ENCODE measurements at regions not wholly inside any gene's neighbourhood (a gene's known extent, or its start where the extent isn't known, plus 50 kb on each side); places are given as distances from the start of the nearest gene placed in this dataset.

- no peak for DNase-seq
These were observed 1158.0 kb downstream of the MAT2B start for GRCh38 chr5:164663198-164663989.

- no peak for DNase-seq
These were observed 1166.2 kb downstream of the MAT2B start for GRCh38 chr5:164671640-164672039.

DNA sequence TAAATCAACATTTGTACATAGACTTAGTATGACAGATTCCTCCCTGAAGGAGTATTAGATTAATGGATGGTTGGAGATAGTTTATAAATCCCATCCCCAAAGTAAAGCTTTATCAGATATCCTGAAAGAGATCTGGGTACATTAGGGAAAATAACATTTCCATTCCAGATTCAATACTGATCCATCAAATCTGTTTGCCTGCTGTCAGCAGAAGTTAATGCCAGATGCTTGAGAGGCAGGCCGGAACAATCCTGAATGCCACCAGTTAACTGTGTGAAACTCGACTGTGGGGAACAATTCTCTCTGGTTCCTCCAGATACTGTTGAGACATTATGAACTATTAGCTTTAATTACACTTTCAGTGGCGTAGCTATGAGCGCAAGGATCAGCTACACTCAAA lies 1166.8 kb downstream of the MAT2B start:
- no peak for DNase-seq

- DNase-seq = no peak
These were observed 1167.7 kb downstream of the MAT2B start for GRCh38 chr5:164672931-164673694.

- DNase-seq = no peak
These were observed 1174.0 kb downstream of the MAT2B start for GRCh38 chr5:164679461-164679860.

GRCh38 chr5:164680216-164680615 lies 1174.8 kb downstream of the MAT2B start:
- no peak for DNase-seq

GRCh38 chr5:164680812-164681520 lies 1175.5 kb downstream of the MAT2B start:
- DNase-seq = no peak

DNA sequence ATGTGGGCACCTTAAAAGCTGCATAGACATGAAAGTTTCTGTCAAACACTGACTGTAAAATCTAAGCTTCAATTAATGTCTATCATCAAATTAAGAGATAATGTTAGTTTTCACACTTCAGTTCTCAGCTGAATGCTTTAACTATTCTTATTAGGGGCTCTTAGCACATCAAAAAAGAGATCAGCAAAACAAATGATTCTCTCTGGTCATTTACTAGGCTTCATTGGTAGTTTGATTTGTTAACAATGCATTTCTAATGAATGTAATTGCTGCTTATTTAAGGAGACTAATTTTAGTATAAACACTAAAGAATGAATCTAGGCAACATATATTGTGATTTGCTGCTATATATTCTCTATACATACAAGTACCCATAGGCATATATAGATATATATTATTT lies 1182.0 kb downstream of the MAT2B start:
- no peak for DNase-seq

DNA sequence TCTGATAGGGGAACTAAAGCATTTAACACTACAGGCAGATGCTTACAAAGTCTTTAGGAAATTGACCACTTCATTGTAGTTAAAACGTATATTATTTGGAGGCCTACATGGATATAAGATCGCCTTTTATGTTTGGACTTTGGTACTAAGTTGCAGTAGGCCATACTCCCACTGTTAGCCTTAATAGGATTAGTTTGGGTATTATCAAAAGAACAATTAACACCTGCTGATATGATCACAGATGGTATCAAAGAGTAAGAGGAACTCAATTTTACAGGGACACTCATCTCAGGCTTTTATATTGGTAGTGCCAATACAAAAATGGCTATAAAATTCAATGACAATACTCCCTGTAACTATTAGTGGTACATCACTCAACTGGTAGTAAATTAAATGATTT lies 1183.0 kb downstream of the MAT2B start:
- DNase-seq = no peak

DNA sequence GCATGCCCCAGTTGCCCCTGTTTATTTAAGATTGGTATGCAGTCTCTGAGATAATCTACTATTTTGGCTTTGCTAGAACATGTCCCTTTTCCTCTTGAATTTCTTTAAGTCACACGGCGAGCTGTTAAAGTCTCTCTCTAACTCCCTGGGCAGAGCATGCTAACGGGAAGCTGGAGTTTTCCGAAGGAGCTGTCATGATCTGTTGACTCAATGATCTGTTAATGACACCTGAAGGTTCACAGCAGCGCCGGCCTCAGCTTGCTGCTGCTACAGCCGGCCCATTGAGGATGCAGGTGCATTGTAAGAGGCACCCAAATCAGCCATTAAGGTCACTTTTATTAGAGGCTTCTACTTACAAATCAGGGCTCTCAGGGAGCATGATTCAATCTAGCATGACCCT lies 1203.4 kb downstream of the MAT2B start:
- no peak for DNase-seq

- no peak for DNase-seq
These were observed 1208.3 kb downstream of the MAT2B start for GRCh38 chr5:164713682-164714081.

DNA sequence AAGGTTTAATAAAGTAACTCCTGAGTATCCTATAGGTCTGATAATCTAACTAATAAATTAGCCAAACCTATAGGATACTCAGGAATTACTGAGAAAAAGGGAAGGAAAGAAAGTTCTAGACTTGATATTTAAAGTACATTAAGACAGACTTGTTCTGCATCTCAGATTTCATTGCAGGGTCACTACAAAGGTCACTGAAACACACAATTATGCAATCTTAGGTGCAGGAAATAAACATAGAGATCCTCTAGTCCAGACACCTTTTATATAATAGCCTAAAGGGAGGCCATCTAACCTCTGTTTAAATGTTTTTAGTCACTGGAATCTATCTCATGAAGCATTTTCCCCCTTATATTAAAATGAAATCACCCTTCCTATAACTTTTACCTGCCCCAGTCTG lies 1215.7 kb downstream of the MAT2B start:
- no peak for DNase-seq

DNA sequence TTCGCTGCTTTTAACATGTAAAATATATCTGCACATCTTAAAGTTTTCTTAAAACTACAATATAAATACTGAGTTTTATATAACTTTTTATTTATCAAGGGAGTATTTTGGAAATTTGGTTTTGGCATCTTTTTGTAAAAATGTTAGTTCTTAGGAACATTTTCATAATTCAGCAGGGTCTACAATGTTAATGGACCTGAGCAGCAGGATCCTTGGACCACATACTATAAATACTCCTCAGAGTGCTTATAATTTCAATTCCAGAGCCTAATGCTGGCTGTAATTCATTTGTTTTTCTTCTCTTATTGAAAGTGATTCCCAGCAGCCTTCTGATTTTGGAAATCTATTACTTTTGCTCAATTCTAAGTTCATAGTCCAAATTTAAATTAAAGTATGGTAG lies 1216.2 kb downstream of the MAT2B start:
- no peak for DNase-seq

GRCh38 chr5:164722702-164723101 lies 1217.3 kb downstream of the MAT2B start:
- no peak for DNase-seq

- no peak for DNase-seq
These were observed 1221.6 kb downstream of the MAT2B start for GRCh38 chr5:164727012-164727411.

GRCh38 chr5:164728733-164729132 lies 1223.3 kb downstream of the MAT2B start:
- no peak for DNase-seq

DNA sequence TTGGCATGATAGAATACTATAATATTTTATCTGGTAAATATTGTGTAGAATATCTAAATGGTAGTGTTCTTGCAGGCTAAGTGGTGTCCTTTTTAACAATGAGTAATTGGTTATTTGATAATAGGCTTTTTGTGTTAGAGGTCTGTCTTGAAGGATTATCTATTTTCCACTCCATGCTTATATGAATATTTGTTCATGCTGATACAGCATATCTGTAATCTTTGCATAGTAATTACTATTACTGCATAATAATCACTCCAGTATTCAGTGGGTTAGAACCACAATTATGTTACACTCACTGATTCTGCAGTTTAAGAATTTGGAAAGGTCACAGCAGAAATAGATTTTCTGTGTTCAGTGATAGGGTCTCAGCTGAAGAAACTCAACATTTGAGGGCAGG lies 1229.9 kb downstream of the MAT2B start:
- no peak for DNase-seq

- no peak for DNase-seq
These were observed 1236.0 kb downstream of the MAT2B start for GRCh38 chr5:164741376-164741775.

- DNase-seq = no peak
These were observed 1236.6 kb downstream of the MAT2B start for GRCh38 chr5:164742025-164742424.

DNA sequence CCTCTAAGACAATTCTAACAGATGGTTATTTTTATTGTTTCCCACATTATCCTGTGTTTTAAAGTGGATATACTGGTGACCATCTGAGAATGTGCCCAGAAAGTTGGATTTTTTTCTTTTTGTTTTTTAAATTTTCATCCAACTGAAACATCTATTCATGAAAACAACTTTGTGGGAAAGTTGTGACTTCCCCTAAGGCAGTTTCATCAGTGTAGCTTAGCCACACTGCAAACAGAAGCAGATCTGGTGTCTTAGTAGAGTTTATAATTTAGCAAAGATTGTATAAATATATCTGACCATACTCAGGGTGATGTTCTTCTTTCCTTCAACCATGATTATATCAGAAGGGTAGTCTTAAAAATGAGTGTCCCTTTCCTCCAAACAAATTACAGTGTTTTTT lies 1241.3 kb downstream of the MAT2B start:
- no peak for DNase-seq

- DNase-seq = no peak
These were observed 1242.0 kb downstream of the MAT2B start for GRCh38 chr5:164747371-164747770.

DNA sequence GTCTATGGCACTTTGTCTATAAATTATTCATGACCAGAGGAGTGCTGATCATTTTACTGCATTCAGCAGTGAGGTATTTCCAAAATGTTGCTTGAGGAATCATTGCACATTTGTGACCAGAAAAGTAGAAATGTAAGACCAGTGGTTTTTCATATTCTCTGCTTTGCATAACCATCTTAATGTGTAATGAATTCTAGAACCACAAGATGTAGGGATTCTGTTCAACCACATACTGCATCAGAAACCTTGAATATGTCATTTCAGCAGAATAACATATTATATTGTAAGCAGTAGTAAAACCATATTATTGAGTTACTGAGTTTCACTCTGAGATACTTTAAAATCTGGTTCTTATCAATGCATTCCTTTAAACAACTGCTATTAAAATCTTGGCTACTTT lies 1243.4 kb downstream of the MAT2B start:
- no peak for DNase-seq

All from amygdala (tissue), 56 donors.